Colonic mucosa (tissue), 4 donors: ENCODE measurements at regions not wholly inside any gene's neighbourhood (a gene's known extent, or its start where the extent isn't known, plus 50 kb on each side); places are given as distances from the start of the nearest gene placed in this dataset.

Source experiments
- DNase-seq: peaks from one replicate; pipeline ENCODE4 v3.0.0-alpha.2; 2020
- H3K27ac ChIP-seq: fragments of 200-600 bp; one replicate; pipeline ENCODE4 v1.8.0; 2021
- H3K27me3 ChIP-seq: fragments of 200-600 bp; one replicate; pipeline ENCODE4 v1.8.0; 2021
- H3K36me3 ChIP-seq: fragments of 200-600 bp; one replicate; pipeline ENCODE4 v1.8.0; 2021
- H3K4me1 ChIP-seq: fragments of 200-600 bp; one replicate; pipeline ENCODE4 v1.8.0; 2021; ENCODE audit warnings: mild to moderate bottlenecking
- H3K4me3 ChIP-seq: fragments of 200-600 bp; one replicate; pipeline ENCODE4 v1.8.0; 2021
- H3K9ac ChIP-seq, 2 donors: one replicate each; pipeline ENCODE4 v1.7.0; 2013; ENCODE audit warnings: control low read depth in 2 of 2, low read depth in 2 of 2, low read length in 2 of 2
- H3K9me3 ChIP-seq: fragments of 200-600 bp; one replicate; pipeline ENCODE4 v1.8.0; 2021
- CTCF ChIP-seq: fragments of 200-600 bp; IDR thresholded peaks from one replicate; pipeline ENCODE4 v1.8.0; 2022; ENCODE audit warnings: antibody characterized with exemption, mild to moderate bottlenecking
- intact Hi-C: fragments of 100-400 bp; cut with DNase I; formaldehyde crosslinking; loops from one replicate; pipeline ENCODE4 v1.14.1; 2022
- donor health status: healthy.
- donor health status: DM: no; HTN: no; CAD: no.
- donor health status: DM: no; HTN: no; CAD: no.

GRCh38 chr11:32003335-32003734 is 87.5 kb upstream of the RCN1 start:
- TF ChIP-seq CTCF: no peak
- H3K36me3 ChIP-seq: no peaks in the 10 kb centered on the region
- DNase-seq: no peak
- no peaks in the 10 kb centered on the region for H3K4me1 ChIP-seq
- H3K4me3 ChIP-seq: no peak overlapping the region
- intact Hi-C loops: no loop called here
- H3K9me3 ChIP-seq: no peaks in the 10 kb centered on the region
- H3K27ac ChIP-seq: no peak overlapping the region
- no peaks in the 10 kb centered on the region for H3K27me3 ChIP-seq
- no peak overlapping the region for H3K9ac ChIP-seq

- H3K9me3 ChIP-seq: no peaks in the 10 kb centered on the region
- no peak for TF ChIP-seq CTCF
- no peaks in the 10 kb centered on the region for H3K27me3 ChIP-seq
- H3K36me3 ChIP-seq: no peaks in the 10 kb centered on the region
- no peak overlapping the region for H3K27ac ChIP-seq
- no peak overlapping the region for H3K9ac ChIP-seq
- DNase-seq: no peak
- H3K4me3 ChIP-seq: no peak overlapping the region
- intact Hi-C loops: no loop called here
- H3K4me1 ChIP-seq: no peaks in the 10 kb centered on the region
Observed at GRCh38 chr11:32002311-32002710, 88.6 kb upstream of the RCN1 start.

- Histone ChIP-seq H3K9ac (no peak overlapping the region), H3K27me3 (no peaks in the 10 kb centered on the region), H3K36me3 (no peaks in the 10 kb centered on the region), H3K9me3 (no peaks in the 10 kb centered on the region), H3K27ac (no peak overlapping the region), H3K4me3 (no peak overlapping the region), H3K4me1 (no peaks in the 10 kb centered on the region)
- no peak for TF ChIP-seq CTCF
- intact Hi-C loops: no loop called here
- no peak for DNase-seq
Observed at GRCh38 chr11:31997955-31998354, 92.9 kb upstream of the RCN1 start.

GRCh38 chr11:31996159-31996881 is 94.6 kb upstream of the RCN1 start:
- Histone ChIP-seq H3K4me1 (no peaks in the 10 kb centered on the region), H3K9ac (no peak overlapping the region), H3K27ac (no peak overlapping the region), H3K27me3 (no peaks in the 10 kb centered on the region), H3K36me3 (no peaks in the 10 kb centered on the region), H3K4me3 (no peak overlapping the region), H3K9me3 (no peaks in the 10 kb centered on the region)
- TF ChIP-seq CTCF: no peak
- no peak for DNase-seq
- intact Hi-C loops: no loop called here

GRCh38 chr11:31995525-31996094 is 95.3 kb upstream of the RCN1 start:
- DNase-seq: no peak
- intact Hi-C loops: no loop called here
- Histone ChIP-seq H3K27me3 (no peaks in the 10 kb centered on the region), H3K4me1 (no peaks in the 10 kb centered on the region), H3K27ac (no peak overlapping the region), H3K9ac (no peak overlapping the region), H3K4me3 (no peak overlapping the region), H3K36me3 (no peaks in the 10 kb centered on the region), H3K9me3 (no peaks in the 10 kb centered on the region)
- no peak for TF ChIP-seq CTCF
